H1 (cell line): ENCODE measurements at regions not wholly inside any gene's neighbourhood (a gene's known extent, or its start where the extent isn't known, plus 50 kb on each side); places are given as distances from the start of the nearest gene placed in this dataset.

Experiments
- CTCF ChIA-PET: fragments of 300-600 bp; sonication (Branson Sonifier 250); formaldehyde crosslinking; loops from one replicate; lab custom pipeline; 2021; ENCODE audit not compliant: partially characterized antibody; lab: Charles Lee
- POLR2A ChIA-PET: fragments of 300-600 bp; sonication (Branson Sonifier 250); formaldehyde crosslinking; loops from one replicate; lab custom pipeline; 2021; ENCODE audit warnings: inconsistent platforms; ENCODE audit not compliant: partially characterized antibody; lab: Charles Lee
- DNase-seq, 2 experiments: peaks; one replicate each; pipeline versions ENCODE4 v3.0.0 to v3.0.0-alpha.2; 2010 to 2022; ENCODE audit warnings: low spot score in 2 of 2, low read depth in 1 of 2, mixed read lengths in 1 of 2
- FAIRE-seq: peaks from 2 replicates; lab custom pipeline; 2011; peaks lifted over from hg19 to GRCh38; lab: Jason Lieb, UNC
- H2AFZ ChIP-seq: 2 replicates; pipeline ENCODE4 v1.8.1; 2012; ENCODE audit warnings: low read length, inconsistent platforms
- H2AK5ac ChIP-seq: 2 replicates; pipeline ENCODE4 v1.6.1; 2013; ENCODE audit warnings: low read depth, low read length
- H2BK120ac ChIP-seq: replicated peaks from 2 replicates; pipeline ENCODE3; 2013; ENCODE audit warnings: low read depth, low read length, inconsistent platforms
- H2BK12ac ChIP-seq: 2 replicates; pipeline ENCODE4 v1.6.1; 2013; ENCODE audit warnings: low read depth, low read length
- H2BK15ac ChIP-seq: 2 replicates; pipeline ENCODE4 v1.6.1; 2013; ENCODE audit warnings: low read length
- H2BK20ac ChIP-seq: 2 replicates; pipeline ENCODE4 v1.6.1; 2013; ENCODE audit warnings: low read length
- H2BK5ac ChIP-seq: 2 replicates; pipeline ENCODE4 v1.6.1; 2013; ENCODE audit warnings: low read depth, low read length
- H3K14ac ChIP-seq: 2 replicates; pipeline ENCODE4 v1.6.1; 2013; ENCODE audit warnings: inconsistent platforms; ENCODE audit not compliant: insufficient read length
- H3K18ac ChIP-seq: 2 replicates; pipeline ENCODE4 v1.6.1; 2013; ENCODE audit warnings: low read length; ENCODE audit errors: extremely low read depth
- H3K23ac ChIP-seq: 2 replicates; pipeline ENCODE4 v1.6.1; 2013; ENCODE audit warnings: inconsistent platforms; ENCODE audit not compliant: insufficient read length
- H3K23me2 ChIP-seq: 2 replicates; pipeline ENCODE4 v1.6.1; 2013; ENCODE audit warnings: low read depth, low read length
- H3K27ac ChIP-seq: 2 replicates; pipeline ENCODE4 v1.6.1; 2011; ENCODE audit warnings: low read depth, low read length, inconsistent platforms
- H3K27me3 ChIP-seq, 4 experiments: replicated peaks in 1 of 4; 1 replicate in 1 of 4; 2 replicates in 3 of 4; pipeline versions ENCODE4 v1.6.1 to v1.8.1; 2011 to 2013; ENCODE audit warnings: low read length in 3 of 4, mild to moderate bottlenecking in 3 of 4, inconsistent platforms in 2 of 4, mixed read lengths in 2 of 4, moderate library complexity in 1 of 4; ENCODE audit not compliant: control insufficient read depth in 3 of 4, insufficient read depth in 3 of 4; ENCODE audit errors: extremely low read depth in 1 of 4
- H3K36me3 ChIP-seq, 4 experiments: 2 replicates each; pipeline versions ENCODE4 v1.6.1 to v1.8.1; 2011 to 2013; ENCODE audit warnings: mild to moderate bottlenecking in 4 of 4, low read length in 3 of 4, moderate library complexity in 2 of 4, control low read depth in 1 of 4, inconsistent platforms in 1 of 4; ENCODE audit not compliant: insufficient read depth in 4 of 4, control insufficient read depth in 2 of 4
- H3K4ac ChIP-seq: replicated peaks from 2 replicates; pipeline ENCODE3; 2013; ENCODE audit warnings: low read length, low read depth, mixed read lengths, inconsistent platforms; ENCODE audit not compliant: insufficient read length
- H3K4me1 ChIP-seq, 4 experiments: replicated peaks in 1 of 4; 1 replicate in 1 of 4; 2 replicates in 3 of 4; pipeline versions ENCODE4 v1.6.1 to v1.8.1; 2011 to 2013; ENCODE audit warnings: low read length in 3 of 4, inconsistent platforms in 2 of 4, mixed read lengths in 1 of 4; ENCODE audit not compliant: insufficient read depth in 4 of 4, control insufficient read depth in 3 of 4
- H3K4me2 ChIP-seq, 2 experiments: 2 replicates each; pipeline versions ENCODE4 v1.6.1 to v1.8.1; 2011 to 2013; ENCODE audit warnings: low read depth in 2 of 2, low read length in 2 of 2, control low read depth in 1 of 2, inconsistent platforms in 1 of 2, mild to moderate bottlenecking in 1 of 2; ENCODE audit not compliant: insufficient read depth in 1 of 2
- H3K4me3 ChIP-seq, 4 experiments: fragments of 200-600, 300-600 bp in 1 of 4; sonication (generic), shearing (Covaris generic), sonication (Bioruptor Twin) in 1 of 4; 2 replicates each; pipeline versions ENCODE4 v1.5.1 to v1.8.1; 2011 to 2016; ENCODE audit warnings: low read length in 4 of 4, low read depth in 3 of 4, control low read depth in 2 of 4, inconsistent platforms in 2 of 4, mild to moderate bottlenecking in 2 of 4, mixed read lengths in 1 of 4, moderate library complexity in 1 of 4; ENCODE audit not compliant: insufficient read depth in 2 of 4; ENCODE audit errors: extremely low read depth in 1 of 4
- H3K56ac ChIP-seq: replicated peaks from 2 replicates; pipeline ENCODE3; 2013; ENCODE audit warnings: low read depth, mild to moderate bottlenecking, mixed read lengths, low read length, inconsistent platforms; ENCODE audit not compliant: insufficient read length
- H3K79me1 ChIP-seq: 2 replicates; pipeline ENCODE4 v1.6.1; 2013; ENCODE audit warnings: low read depth, low read length, control low read depth
- H3K79me2 ChIP-seq, 2 experiments: 2 replicates each; pipeline versions ENCODE4 v1.6.1 to v1.8.1; 2012 to 2013; ENCODE audit warnings: low read length in 2 of 2, mild to moderate bottlenecking in 2 of 2, inconsistent platforms in 1 of 2; ENCODE audit not compliant: insufficient read depth in 2 of 2, control insufficient read depth in 1 of 2
- H3K9ac ChIP-seq, 4 experiments: replicated peaks in 1 of 4; 1 replicate in 1 of 4; 2 replicates in 3 of 4; pipeline versions ENCODE4 v1.6.1 to v1.8.1; 2011 to 2013; ENCODE audit warnings: low read depth in 3 of 4, low read length in 3 of 4, control low read depth in 2 of 4, mild to moderate bottlenecking in 2 of 4, moderate library complexity in 2 of 4, inconsistent platforms in 1 of 4; ENCODE audit errors: extremely low read depth in 1 of 4
- H3K9me3 ChIP-seq, 2 experiments: 2 replicates each; pipeline versions ENCODE4 v1.6.1 to v1.8.1; 2012 to 2013; ENCODE audit warnings: mild to moderate bottlenecking in 2 of 2, moderate library complexity in 2 of 2, control low read depth in 1 of 2, inconsistent platforms in 1 of 2, low read depth in 1 of 2, low read length in 1 of 2, mixed read lengths in 1 of 2; ENCODE audit not compliant: insufficient read depth in 2 of 2
- H4K20me1 ChIP-seq, 2 experiments: replicated peaks in 1 of 2; 2 replicates each; pipeline versions ENCODE3 to v1.8.1; 2011 to 2013; ENCODE audit warnings: inconsistent platforms in 2 of 2, low read length in 2 of 2, mild to moderate bottlenecking in 1 of 2; ENCODE audit not compliant: insufficient read depth in 2 of 2, control insufficient read depth in 1 of 2
- H4K5ac ChIP-seq: 2 replicates; pipeline ENCODE4 v1.6.1; 2013; ENCODE audit warnings: low read length, low read depth, mixed read lengths, inconsistent platforms; ENCODE audit not compliant: insufficient read length
- H4K8ac ChIP-seq: 2 replicates; pipeline ENCODE4 v1.8.0; 2013; ENCODE audit warnings: mild to moderate bottlenecking, moderate library complexity, low read length, inconsistent platforms; ENCODE audit not compliant: insufficient read depth; ENCODE audit errors: extremely low read depth
- H4K91ac ChIP-seq: replicated peaks from 2 replicates; pipeline ENCODE3; 2013; ENCODE audit warnings: low read length, mixed read lengths, inconsistent platforms; ENCODE audit not compliant: insufficient read length
- ATF3 ChIP-seq: IDR thresholded peaks from 2 replicates; pipeline ENCODE4 v1.6.1; 2011; ENCODE audit warnings: low read depth, mild to moderate bottlenecking, low read length; ENCODE audit not compliant: insufficient read depth
- BCL11A ChIP-seq, 2 experiments: IDR thresholded peaks; one replicate each; pipeline ENCODE4 v1.6.1; 2011; ENCODE audit warnings: low read depth in 2 of 2, low read length in 2 of 2, mild to moderate bottlenecking in 2 of 2
- CBX5 ChIP-seq: fragments of 300-800, 300-1000 bp; sonication (generic); IDR thresholded peaks from 2 replicates; pipeline ENCODE4 v1.7.1; 2016; ENCODE audit warnings: antibody characterized with exemption, low read length, low read depth
- CHD1 ChIP-seq: IDR thresholded peaks from 2 replicates; pipeline ENCODE4 v1.6.1; 2012; ENCODE audit warnings: low read depth, low read length, improper control_type of control experiment
- FOSL1 ChIP-seq: IDR thresholded peaks from 2 replicates; pipeline ENCODE4 v1.6.1; 2011; ENCODE audit warnings: mild to moderate bottlenecking, low read depth, low read length, moderate library complexity; ENCODE audit not compliant: insufficient read depth
- GABPA ChIP-seq: IDR thresholded peaks from 2 replicates; pipeline ENCODE4 v1.6.1; 2011; ENCODE audit warnings: mild to moderate bottlenecking, low read length, moderate library complexity, borderline replicate concordance; ENCODE audit not compliant: insufficient read depth
- JUND ChIP-seq: IDR thresholded peaks from 2 replicates; pipeline ENCODE4 v1.6.1; 2011; ENCODE audit warnings: mild to moderate bottlenecking, improper control_type of control experiment, low read length
- POLR2AphosphoS5 ChIP-seq: IDR thresholded peaks from 2 replicates; pipeline ENCODE4 v1.6.1; 2011; ENCODE audit warnings: low read depth, low read length
- POU5F1 ChIP-seq: IDR thresholded peaks from 2 replicates; pipeline ENCODE4 v1.6.1; 2011; ENCODE audit warnings: low read depth, mild to moderate bottlenecking, low read length, moderate library complexity
- RNF2 ChIP-seq: fragments of 200-900, 300-1000 bp; sonication (generic); IDR thresholded peaks from 2 replicates; pipeline ENCODE4 v1.7.1; 2016; ENCODE audit warnings: borderline replicate concordance, low read depth, mild to moderate bottlenecking, antibody characterized with exemption, low read length; ENCODE audit not compliant: poor library complexity, severe bottlenecking; ENCODE audit errors: missing control alignments
- SIN3A ChIP-seq, 2 experiments: IDR thresholded peaks in 1 of 2; conservative IDR thresholded peaks in 1 of 2; 2 replicates each; pipeline ENCODE4 v1.6.1; 2011 to 2012; ENCODE audit warnings: low read length in 2 of 2, improper control_type of control experiment in 1 of 2, low read depth in 1 of 2, mild to moderate bottlenecking in 1 of 2
- SIRT6 ChIP-seq: IDR thresholded peaks from one replicate; pipeline ENCODE4 v1.7.1; 2012; ENCODE audit warnings: low read length, inconsistent platforms
- SP1 ChIP-seq: IDR thresholded peaks from 2 replicates; pipeline ENCODE4 v1.6.1; 2011; ENCODE audit warnings: low read depth, low read length
- SP4 ChIP-seq: IDR thresholded peaks from 2 replicates; pipeline ENCODE4 v1.6.1; 2012; ENCODE audit warnings: low read length, inconsistent platforms
- YY1 ChIP-seq: IDR thresholded peaks from 2 replicates; pipeline ENCODE4 v1.6.1; 2011; ENCODE audit warnings: low read depth, mild to moderate bottlenecking, low read length
- WGBS, 2 experiments: shearing (Covaris generic) in 1 of 2; methylation state at CpG; one replicate each; pipeline versions ENCODE4 v1.1.6 to v1.1.7; 2013 to 2015; ENCODE audit warnings: low lambda C conversion rate in 2 of 2, mixed read lengths in 2 of 2, inconsistent platforms in 1 of 2, low coverage in 1 of 2, missing lambda C conversion rate in 1 of 2; ENCODE audit not compliant: insufficient replicate concordance in 2 of 2, insufficient coverage in 1 of 2, insufficient read length in 1 of 2; ENCODE audit errors: extremely low coverage in 1 of 2, missing lambda C conversion rate in 1 of 2; 5-methylcytosine and 5-hydroxymethylcytosine counted together

GRCh38 chr5:20574576-20574975 is 586.6 kb upstream of the CDH18 start:
- no peak for DNase-seq
- H3K18ac ChIP-seq, result no peak overlapping the region
- no peak overlapping the region for H2BK120ac ChIP-seq
- H3K79me1 ChIP-seq, result no peaks in the 10 kb centered on the region
- no peaks in the 10 kb centered on the region for H3K9me3 ChIP-seq
- H2BK20ac ChIP-seq, result no peak overlapping the region
- H4K8ac ChIP-seq, result no peak overlapping the region
- no peak overlapping the region for H3K4ac ChIP-seq
- POLR2A ChIA-PET, result no interaction called here
- no peak overlapping the region for H3K4me3 ChIP-seq
- no peaks in the 10 kb centered on the region for H4K20me1 ChIP-seq
- no peak overlapping the region for H2AFZ ChIP-seq
- H3K27ac ChIP-seq, result no peak overlapping the region
- H3K27me3 ChIP-seq, result no peaks in the 10 kb centered on the region
- H2AK5ac ChIP-seq, result no peak overlapping the region
- no peak overlapping the region for H3K23ac ChIP-seq
- no peak overlapping the region for H3K56ac ChIP-seq
- H3K79me2 ChIP-seq, result no peaks in the 10 kb centered on the region
- H3K4me1 ChIP-seq, result peaks cover 0 to 2% (median 0%) of the 10 kb centered on the region in 4 experiments; a peak in 1 of 7 replicates
- H2BK5ac ChIP-seq, result no peak overlapping the region
- no peak overlapping the region for H3K9ac ChIP-seq
- no peak for FAIRE-seq
- WGBS, 2 experiments, result 94% methylated on average over 4 of the region's 4 CpGs; no CpG with 5 or more reads in 1 of the 2 experiments
- H3K23me2 ChIP-seq, result no peaks in the 10 kb centered on the region
- H4K5ac ChIP-seq, result no peak overlapping the region
- no peaks in the 10 kb centered on the region for H3K36me3 ChIP-seq
- CTCF ChIA-PET, result interaction anchor here (1.1 kb wide), 1 partner anchor 16 kb away, joined by 3 read pairs; no protein-coding TSS in a partner anchor
- no peak overlapping the region for H3K14ac ChIP-seq
- H2BK15ac ChIP-seq, result no peak overlapping the region
- H2BK12ac ChIP-seq, result no peak overlapping the region
- no peak overlapping the region for H4K91ac ChIP-seq
- H3K4me2 ChIP-seq, result no peak overlapping the region
- TF ChIP-seq JUND, result no peak
- no peak for TF ChIP-seq RNF2
- no peak for TF ChIP-seq CHD1
- no peak for TF ChIP-seq SP4
- TF ChIP-seq FOSL1, result no peak
- no peak for TF ChIP-seq POU5F1
- TF ChIP-seq YY1, result no peak
- TF ChIP-seq POLR2AphosphoS5, result no peak
- no peak for TF ChIP-seq BCL11A (IDR thresholded peaks at IDR 0.05; ENCODE audit: low read depth in 2 of 2, low read length in 2 of 2)
- TF ChIP-seq CBX5, result no peak
- no peak for TF ChIP-seq SIN3A (conservative IDR thresholded peaks at IDR 0.05 in 1 of 2, IDR thresholded peaks at IDR 0.05 in 1 of 2; ENCODE audit: low read depth in 1 of 2, low read length in 2 of 2)
- TF ChIP-seq ATF3, result no peak
- no peak for TF ChIP-seq SIRT6
- TF ChIP-seq SP1, result no peak
- TF ChIP-seq GABPA, result no peak
